DOHH2 (cell line): ENCODE measurements at regions not wholly inside any gene's neighbourhood (a gene's known extent, or its start where the extent isn't known, plus 50 kb on each side); places are given as distances from the start of the nearest gene placed in this dataset.

Source experiments
- H3F3A ChIP-seq: fragments of 200-600 bp; sonication (generic), shearing (Covaris generic); 2 replicates; pipeline ENCODE4 v1.6.0; 2016; ENCODE audit warnings: antibody characterized with exemption, mild to moderate bottlenecking; ENCODE audit not compliant: control insufficient read depth, insufficient read depth
- H3K27ac ChIP-seq: fragments of 200-600 bp; sonication (generic); 2 replicates; pipeline ENCODE4 v1.5.1; 2014; ENCODE audit warnings: low read depth, mild to moderate bottlenecking, low read length, moderate library complexity
- H3K27me3 ChIP-seq: fragments of 200-600 bp; sonication (generic); 2 replicates; pipeline ENCODE4 v1.6.1; 2014; ENCODE audit warnings: mild to moderate bottlenecking, low read length, mixed read lengths; ENCODE audit not compliant: control insufficient read depth
- H3K36me3 ChIP-seq: fragments of 200-600 bp; sonication (generic); 2 replicates; pipeline ENCODE4 v1.6.1; 2014; ENCODE audit warnings: mild to moderate bottlenecking, low read length, moderate library complexity, mixed read lengths; ENCODE audit not compliant: control insufficient read depth
- H3K4me1 ChIP-seq: fragments of 200-600 bp; sonication (generic); 2 replicates; pipeline ENCODE4 v1.6.1; 2014; ENCODE audit warnings: mild to moderate bottlenecking, low read length, mixed read lengths; ENCODE audit not compliant: control insufficient read depth
- H3K4me2 ChIP-seq: fragments of 200-600 bp; sonication (generic); 2 replicates; pipeline ENCODE4 v1.6.0; 2014; ENCODE audit warnings: mild to moderate bottlenecking, low read length, moderate library complexity
- H3K4me3 ChIP-seq: fragments of 200-600 bp; sonication (generic); 2 replicates; pipeline ENCODE4 v1.5.1; 2014; ENCODE audit warnings: mild to moderate bottlenecking, low read length, mixed read lengths
- H3K79me2 ChIP-seq: fragments of 200-600 bp; sonication (generic); 2 replicates; pipeline ENCODE4 v1.6.1; 2014; ENCODE audit warnings: mild to moderate bottlenecking, low read length, mixed read lengths; ENCODE audit not compliant: control insufficient read depth
- H3K9me2 ChIP-seq: fragments of 200-600 bp; sonication (generic); replicated peaks from 2 replicates; pipeline ENCODE4 v1.6.1; 2014; ENCODE audit warnings: mild to moderate bottlenecking, low read length, mixed read lengths; ENCODE audit not compliant: control insufficient read depth
- H3K9me3 ChIP-seq: fragments of 200-600 bp; sonication (generic); 2 replicates; pipeline ENCODE4 v1.6.1; 2014; ENCODE audit warnings: antibody characterized with exemption, low read length, mixed read lengths; ENCODE audit not compliant: control insufficient read depth, insufficient read depth
- H4K20me1 ChIP-seq: fragments of 200-600 bp; sonication (generic); 2 replicates; pipeline ENCODE4 v1.6.0; 2014; ENCODE audit warnings: low read depth, mild to moderate bottlenecking, antibody characterized with exemption, low read length, moderate library complexity; ENCODE audit not compliant: control insufficient read depth, insufficient read depth
- CTCF ChIP-seq: fragments of 200-600 bp; sonication (generic); IDR thresholded peaks from one replicate; pipeline ENCODE4 v1.5.1; 2014; ENCODE audit warnings: antibody characterized with exemption, mild to moderate bottlenecking, low read depth, low read length; ENCODE audit not compliant: poor library complexity, severe bottlenecking
- EZH2phosphoT487 ChIP-seq: fragments of 200-600 bp; sonication (generic); IDR thresholded peaks from 2 replicates; pipeline ENCODE4 v1.6.1; 2017; ENCODE audit warnings: borderline replicate concordance, mild to moderate bottlenecking, antibody characterized with exemption, low read length, moderate library complexity, mixed read lengths

- no peaks in the 10 kb centered on the region for H3K79me2 ChIP-seq
- no peaks in the 10 kb centered on the region for H3K4me1 ChIP-seq
- no peaks in the 10 kb centered on the region for H4K20me1 ChIP-seq
- no peak for TF ChIP-seq EZH2phosphoT487
- no peak for TF ChIP-seq CTCF
- H3K27ac ChIP-seq, result no peak overlapping the region
- H3F3A ChIP-seq, result no peaks in the 10 kb centered on the region
- H3K9me3 ChIP-seq, result no peaks in the 10 kb centered on the region; the same call in 1 of the 2 replicates
- no peaks in the 10 kb centered on the region for H3K27me3 ChIP-seq
- H3K4me3 ChIP-seq, result no peak overlapping the region
- H3K9me2 ChIP-seq, result no peaks in the 10 kb centered on the region
- H3K4me2 ChIP-seq, result no peak overlapping the region
- H3K36me3 ChIP-seq, result no peaks in the 10 kb centered on the region
These were observed 284.4 kb upstream of the RGMB start for GRCh38 chr5:98489021-98489420.

- Histone ChIP-seq H3K27ac (no peak overlapping the region), H3F3A (no peaks in the 10 kb centered on the region), H3K36me3 (no peaks in the 10 kb centered on the region), H3K79me2 (no peaks in the 10 kb centered on the region), H3K4me3 (no peak overlapping the region), H3K9me3 (no peaks in the 10 kb centered on the region; the same call in 1 of the 2 replicates), H3K9me2 (no peaks in the 10 kb centered on the region), H3K4me1 (no peaks in the 10 kb centered on the region), H4K20me1 (no peaks in the 10 kb centered on the region), H3K27me3 (no peaks in the 10 kb centered on the region), H3K4me2 (no peak overlapping the region)
- TF ChIP-seq EZH2phosphoT487 (no peak), CTCF (no peak)
These were observed 283.1 kb upstream of the RGMB start for GRCh38 chr5:98490348-98490747.

DNA sequence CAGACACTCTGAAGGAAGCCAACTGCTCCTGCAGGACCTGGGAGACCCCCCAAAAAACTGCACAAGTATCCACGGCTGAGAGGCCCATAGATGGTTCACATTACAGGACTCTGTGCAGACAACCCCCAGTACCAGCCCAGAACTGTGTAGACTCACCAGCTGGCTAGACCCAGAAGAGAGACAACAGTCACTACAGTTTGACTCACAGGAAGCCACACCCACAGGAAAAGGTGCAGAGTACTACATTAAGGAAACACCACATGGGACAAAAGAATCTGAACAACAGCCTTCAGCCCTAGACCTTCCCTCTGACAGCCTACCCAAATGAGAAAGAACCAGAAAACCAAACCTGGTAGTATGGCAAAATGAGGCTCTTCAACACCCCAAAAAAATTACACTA, 281.2 kb upstream of the RGMB start:
- Histone ChIP-seq H3K9me2 (no peaks in the 10 kb centered on the region), H3K4me1 (no peaks in the 10 kb centered on the region), H3K4me3 (no peak overlapping the region), H3K36me3 (no peaks in the 10 kb centered on the region), H4K20me1 (no peaks in the 10 kb centered on the region), H3K27ac (no peak overlapping the region), H3K79me2 (no peaks in the 10 kb centered on the region), H3K4me2 (no peak overlapping the region), H3K27me3 (no peaks in the 10 kb centered on the region), H3K9me3 (no peaks in the 10 kb centered on the region; the same call in 1 of the 2 replicates), H3F3A (no peaks in the 10 kb centered on the region)
- TF ChIP-seq EZH2phosphoT487, result no peak
- TF ChIP-seq CTCF, result no peak

GRCh38 chr5:98497418-98497817, 276.0 kb upstream of the RGMB start:
- Histone ChIP-seq H3K36me3 (no peaks in the 10 kb centered on the region), H3K4me1 (no peaks in the 10 kb centered on the region), H4K20me1 (no peaks in the 10 kb centered on the region), H3K4me3 (no peak overlapping the region), H3F3A (no peaks in the 10 kb centered on the region), H3K27ac (no peak overlapping the region), H3K9me2 (no peaks in the 10 kb centered on the region), H3K27me3 (no peaks in the 10 kb centered on the region), H3K79me2 (no peaks in the 10 kb centered on the region), H3K9me3 (no peaks in the 10 kb centered on the region), H3K4me2 (no peak overlapping the region)
- TF ChIP-seq CTCF (no peak), EZH2phosphoT487 (no peak)
